ENCODE measurements at regions not wholly inside any gene's neighbourhood (a gene's known extent, or its start where the extent isn't known, plus 50 kb on each side); places are given as distances from the start of the nearest gene placed in this dataset.

DNA sequence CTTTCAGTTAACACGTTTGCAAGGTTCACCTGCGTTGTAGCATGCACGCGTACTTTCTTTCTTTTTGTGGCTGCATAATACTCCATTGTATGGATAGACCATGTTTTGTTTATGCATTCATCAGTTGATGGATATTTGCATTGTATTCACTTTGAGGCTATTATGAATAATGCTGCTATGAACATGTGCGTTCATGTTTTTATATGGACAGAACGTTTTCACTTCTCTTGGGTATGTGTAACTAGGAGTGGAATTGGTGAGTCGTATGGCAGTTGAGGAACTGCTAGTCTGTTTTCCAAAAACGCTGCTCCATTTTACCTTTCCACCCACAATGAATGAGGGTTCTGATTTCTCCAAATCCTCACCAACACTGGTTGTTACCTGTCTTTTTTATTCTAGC, 244.3 kb downstream of the GLI2 start:
- no peak for DNase-seq

DNA sequence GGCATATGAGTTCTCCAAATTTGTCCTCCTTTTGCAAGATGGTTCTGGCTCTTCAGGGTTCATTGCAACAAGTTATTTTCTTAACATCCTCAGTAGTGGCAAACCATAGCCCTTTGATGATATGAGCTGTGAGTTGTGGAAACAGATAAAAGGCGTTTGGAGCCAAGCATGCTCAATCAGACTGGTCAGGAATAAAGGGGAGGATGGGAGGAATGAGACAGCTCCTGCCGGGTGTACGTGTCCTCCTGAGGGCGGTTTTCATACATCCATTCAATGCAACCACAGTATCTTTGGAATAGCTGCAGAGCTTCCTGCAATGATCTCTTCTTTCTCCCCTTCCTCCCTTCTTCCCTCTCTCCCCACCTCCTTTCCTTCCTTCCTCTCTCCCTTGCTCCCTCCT, 245.8 kb downstream of the GLI2 start:
- DNase-seq = no peak

DNA sequence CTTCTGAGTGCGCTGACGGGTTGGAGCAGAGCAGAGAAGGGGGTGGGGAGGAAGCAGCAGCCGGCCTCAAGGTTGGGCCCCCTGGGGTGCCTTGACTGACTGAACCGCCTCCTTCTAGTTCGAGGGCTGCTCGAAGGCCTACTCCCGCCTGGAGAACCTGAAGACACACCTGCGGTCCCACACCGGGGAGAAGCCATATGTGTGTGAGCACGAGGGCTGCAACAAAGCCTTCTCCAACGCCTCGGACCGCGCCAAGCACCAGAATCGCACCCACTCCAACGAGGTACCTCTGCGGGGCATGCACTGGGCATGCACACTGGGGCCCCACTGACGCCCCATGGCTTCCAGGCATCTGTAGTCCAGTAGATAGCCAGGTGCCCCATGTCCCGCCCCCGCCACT, 246.9 kb downstream of the GLI2 start:
- DNase-seq = no peak

DNA sequence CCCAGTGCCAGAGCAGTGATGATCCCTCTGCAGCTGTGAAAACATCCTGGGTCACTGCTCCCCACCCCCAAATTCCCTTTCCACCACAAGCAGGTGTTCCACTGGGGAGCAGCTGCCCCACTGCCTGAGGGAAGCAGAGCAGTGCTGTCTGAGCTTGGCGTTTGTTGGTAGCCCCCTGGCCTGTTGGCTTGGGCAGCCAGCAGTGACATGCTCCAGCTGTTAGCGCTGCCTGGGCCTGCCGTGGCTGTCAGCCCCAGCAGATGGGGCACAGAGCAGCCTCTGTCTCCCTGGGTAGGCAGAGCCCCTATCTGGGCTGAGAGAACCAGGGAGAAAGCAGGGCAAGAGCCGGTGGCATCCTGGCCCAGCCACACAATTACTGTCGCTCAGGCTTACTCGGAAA, 247.7 kb downstream of the GLI2 start:
- no peak for DNase-seq

DNA sequence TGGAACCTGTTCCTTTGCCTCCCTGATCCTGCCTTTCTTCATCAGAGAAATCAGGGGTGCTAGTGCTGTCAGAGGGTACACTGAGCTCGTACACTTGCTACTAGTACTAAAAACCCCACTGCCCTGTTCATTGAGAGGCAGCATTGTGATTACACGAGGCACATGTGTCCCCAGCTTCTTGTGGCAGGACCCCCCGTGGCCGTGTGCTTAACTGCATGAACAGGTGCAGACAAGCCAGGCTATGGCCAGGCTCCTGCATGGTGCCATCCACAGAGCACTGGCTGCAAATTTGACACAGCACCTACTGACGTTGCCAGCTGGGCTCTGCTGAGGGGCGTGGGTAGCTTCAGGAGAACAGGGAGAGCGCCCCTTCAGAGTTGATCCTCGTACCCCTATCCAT, 248.4 kb downstream of the GLI2 start:
- DNase-seq = no peak

DNA sequence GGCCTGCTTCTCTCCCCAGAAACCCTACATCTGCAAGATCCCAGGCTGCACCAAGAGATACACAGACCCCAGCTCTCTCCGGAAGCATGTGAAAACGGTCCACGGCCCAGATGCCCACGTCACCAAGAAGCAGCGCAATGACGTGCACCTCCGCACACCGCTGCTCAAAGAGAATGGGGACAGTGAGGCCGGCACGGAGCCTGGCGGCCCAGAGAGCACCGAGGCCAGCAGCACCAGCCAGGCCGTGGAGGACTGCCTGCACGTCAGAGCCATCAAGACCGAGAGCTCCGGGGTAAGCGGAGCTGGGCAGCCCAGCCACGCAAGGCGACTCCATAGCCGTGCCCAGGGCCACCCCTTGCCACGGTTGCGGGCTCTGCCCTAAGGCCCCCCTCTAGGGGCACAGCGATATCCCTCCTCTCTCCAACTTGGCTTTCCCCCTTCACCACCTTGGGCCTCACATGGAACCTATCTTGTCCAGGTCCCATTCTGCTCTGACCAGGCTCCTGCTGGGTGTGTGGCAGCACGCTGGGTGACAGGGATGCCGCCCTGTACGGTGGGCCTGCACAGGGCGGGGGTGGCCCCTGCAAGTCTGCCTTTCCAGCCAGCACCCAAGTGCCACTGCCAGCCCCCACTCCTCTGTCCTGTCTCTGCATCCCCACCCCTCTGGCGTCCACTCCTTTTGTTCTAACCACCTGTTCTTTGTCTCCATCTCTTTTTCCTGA, 248.9 kb downstream of the GLI2 start:
- DNase-seq = no peak

DNA sequence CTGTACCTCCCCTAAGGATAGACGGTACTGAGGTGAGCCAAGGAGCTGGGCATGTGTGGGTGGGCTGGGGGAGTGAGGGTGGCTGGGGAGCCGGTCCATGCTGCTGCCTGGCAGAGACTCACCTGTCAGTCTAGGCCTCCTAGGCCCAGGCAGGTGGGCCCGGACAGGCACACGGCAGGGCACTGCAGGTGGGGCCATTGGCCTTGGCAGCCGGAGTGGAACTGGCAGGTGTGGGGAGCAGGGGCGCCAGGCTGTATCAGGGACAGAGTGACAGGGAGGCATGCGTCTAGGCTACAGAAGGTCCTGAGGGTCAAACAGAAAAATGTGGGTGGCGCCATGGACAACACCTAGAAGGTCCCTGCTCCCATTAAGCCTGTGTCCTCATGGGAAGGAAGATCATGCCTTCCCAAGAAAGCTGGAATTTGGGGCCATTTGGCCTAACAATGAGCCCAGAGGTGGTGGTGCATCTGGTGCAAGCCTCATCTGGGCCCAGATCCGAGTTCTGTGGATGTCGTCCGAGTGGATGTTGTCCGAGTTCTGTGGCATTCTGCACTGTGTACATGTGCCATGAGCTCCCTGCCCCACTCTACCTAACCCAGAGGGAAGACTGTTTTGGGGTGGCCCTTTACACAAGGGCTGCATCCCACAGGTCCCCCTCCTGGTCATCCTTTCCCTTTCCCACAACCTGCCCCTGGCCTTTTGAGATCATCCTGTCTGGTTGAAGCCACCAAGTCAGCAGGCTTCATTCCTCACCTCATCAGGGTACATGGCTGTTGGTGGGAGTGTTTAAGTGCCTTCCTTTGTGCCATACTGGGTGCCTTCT, 249.7 kb downstream of the GLI2 start:
- no peak for DNase-seq

DNA sequence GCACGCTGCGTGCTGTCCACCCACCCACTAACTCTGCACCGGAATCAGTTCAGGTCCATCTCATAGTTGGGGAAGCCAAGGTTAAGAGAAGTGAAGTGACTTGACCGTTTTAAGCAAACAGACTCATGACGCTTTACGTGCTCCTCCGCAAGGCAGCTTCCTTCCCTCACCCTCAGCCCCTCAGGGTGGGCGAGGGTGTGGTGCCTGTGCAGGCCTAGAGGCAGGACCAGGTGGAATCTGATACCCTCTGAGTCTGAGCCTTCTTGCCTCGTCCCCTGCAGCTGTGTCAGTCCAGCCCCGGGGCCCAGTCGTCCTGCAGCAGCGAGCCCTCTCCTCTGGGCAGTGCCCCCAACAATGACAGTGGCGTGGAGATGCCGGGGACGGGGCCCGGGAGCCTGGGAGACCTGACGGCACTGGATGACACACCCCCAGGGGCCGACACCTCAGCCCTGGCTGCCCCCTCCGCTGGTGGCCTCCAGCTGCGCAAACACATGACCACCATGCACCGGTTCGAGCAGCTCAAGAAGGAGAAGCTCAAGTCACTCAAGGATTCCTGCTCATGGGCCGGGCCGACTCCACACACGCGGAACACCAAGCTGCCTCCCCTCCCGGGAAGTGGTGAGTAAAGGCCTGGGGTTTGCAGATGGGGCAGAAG, 250.5 kb downstream of the GLI2 start:
- DNase-seq = peak; percentile 15

DNA sequence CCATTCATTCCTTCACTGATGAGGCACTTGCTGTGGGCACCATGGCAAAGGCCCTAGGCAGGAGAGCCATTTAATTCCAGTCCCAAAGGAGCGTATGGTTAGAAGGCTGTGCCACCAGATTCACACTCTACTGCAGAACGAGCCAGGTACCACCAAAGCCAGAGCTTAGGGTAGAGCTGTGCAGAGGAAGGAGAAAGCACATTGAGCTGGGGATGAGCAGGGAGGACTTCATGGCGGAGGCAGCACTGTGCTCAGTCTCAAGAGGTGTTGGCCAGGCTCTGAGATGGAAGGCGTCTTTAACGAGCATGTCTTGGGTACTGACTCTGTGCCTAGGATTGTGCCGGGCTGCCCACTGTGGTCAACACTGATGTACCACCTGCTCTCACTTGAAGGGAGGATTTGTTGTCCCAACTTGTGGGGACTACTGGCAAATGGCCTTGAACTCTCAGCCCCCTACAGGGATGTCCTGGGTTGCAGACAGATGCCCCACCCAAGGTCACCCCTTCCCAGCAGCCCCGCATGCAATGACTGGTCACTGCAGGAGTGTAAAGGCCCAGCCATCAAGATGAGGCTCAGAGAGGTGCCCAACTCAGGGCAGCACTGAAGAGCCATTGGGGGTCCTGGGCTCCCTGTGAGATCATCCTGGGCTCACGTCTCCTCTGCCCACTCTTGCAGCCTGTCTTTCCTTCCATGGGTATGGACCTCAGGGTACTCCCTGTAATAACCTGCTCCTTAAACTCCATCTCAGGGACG, 251.4 kb downstream of the GLI2 start:
- no peak for DNase-seq

DNA sequence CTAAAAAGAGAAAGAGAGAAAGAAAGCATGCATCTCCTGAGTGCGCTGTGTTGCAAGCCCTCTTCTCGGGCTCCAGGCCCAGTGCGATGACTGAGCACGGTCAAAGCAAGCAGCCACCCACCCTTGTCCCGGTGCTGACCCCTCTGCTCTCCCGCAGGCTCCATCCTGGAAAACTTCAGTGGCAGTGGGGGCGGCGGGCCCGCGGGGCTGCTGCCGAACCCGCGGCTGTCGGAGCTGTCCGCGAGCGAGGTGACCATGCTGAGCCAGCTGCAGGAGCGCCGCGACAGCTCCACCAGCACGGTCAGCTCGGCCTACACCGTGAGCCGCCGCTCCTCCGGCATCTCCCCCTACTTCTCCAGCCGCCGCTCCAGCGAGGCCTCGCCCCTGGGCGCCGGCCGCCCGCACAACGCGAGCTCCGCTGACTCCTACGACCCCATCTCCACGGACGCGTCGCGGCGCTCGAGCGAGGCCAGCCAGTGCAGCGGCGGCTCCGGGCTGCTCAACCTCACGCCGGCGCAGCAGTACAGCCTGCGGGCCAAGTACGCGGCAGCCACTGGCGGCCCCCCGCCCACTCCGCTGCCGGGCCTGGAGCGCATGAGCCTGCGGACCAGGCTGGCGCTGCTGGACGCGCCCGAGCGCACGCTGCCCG, 252.5 kb downstream of the GLI2 start:
- DNase-seq = no peak

DNA sequence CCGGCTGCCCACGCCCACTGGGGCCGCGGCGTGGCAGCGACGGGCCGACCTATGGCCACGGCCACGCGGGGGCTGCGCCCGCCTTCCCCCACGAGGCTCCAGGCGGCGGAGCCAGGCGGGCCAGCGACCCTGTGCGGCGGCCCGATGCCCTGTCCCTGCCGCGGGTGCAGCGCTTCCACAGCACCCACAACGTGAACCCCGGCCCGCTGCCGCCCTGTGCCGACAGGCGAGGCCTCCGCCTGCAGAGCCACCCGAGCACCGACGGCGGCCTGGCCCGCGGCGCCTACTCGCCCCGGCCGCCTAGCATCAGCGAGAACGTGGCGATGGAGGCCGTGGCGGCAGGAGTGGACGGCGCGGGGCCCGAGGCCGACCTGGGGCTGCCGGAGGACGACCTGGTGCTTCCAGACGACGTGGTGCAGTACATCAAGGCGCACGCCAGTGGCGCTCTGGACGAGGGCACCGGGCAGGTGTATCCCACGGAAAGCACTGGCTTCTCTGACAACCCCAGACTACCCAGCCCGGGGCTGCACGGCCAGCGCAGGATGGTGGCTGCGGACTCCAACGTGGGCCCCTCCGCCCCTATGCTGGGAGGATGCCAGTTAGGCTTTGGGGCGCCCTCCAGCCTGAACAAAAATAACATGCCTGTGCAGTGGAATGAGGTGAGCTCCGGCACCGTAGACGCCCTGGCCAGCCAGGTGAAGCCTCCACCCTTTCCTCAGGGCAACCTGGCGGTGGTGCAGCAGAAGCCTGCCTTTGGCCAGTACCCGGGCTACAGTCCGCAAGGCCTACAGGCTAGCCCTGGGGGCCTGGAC, 253.2 kb downstream of the GLI2 start:
- DNase-seq = peak; percentile 16

DNA sequence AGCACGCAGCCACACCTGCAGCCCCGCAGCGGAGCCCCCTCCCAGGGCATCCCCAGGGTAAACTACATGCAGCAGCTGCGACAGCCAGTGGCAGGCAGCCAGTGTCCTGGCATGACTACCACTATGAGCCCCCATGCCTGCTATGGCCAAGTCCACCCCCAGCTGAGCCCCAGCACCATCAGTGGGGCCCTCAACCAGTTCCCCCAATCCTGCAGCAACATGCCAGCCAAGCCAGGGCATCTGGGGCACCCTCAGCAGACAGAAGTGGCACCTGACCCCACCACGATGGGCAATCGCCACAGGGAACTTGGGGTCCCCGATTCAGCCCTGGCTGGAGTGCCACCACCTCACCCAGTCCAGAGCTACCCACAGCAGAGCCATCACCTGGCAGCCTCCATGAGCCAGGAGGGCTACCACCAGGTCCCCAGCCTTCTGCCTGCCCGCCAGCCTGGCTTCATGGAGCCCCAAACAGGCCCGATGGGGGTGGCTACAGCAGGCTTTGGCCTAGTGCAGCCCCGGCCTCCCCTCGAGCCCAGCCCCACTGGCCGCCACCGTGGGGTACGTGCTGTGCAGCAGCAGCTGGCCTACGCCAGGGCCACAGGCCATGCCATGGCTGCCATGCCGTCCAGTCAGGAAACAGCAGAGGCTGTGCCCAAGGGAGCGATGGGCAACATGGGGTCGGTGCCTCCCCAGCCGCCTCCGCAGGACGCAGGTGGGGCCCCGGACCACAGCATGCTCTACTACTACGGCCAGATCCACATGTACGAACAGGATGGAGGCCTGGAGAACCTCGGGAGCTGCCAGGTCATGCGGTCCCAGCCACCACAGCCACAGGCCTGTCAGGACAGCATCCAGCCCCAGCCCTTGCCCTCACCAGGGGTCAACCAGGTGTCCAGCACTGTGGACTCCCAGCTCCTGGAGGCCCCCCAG, 254.1 kb downstream of the GLI2 start:
- no peak for DNase-seq

DNA sequence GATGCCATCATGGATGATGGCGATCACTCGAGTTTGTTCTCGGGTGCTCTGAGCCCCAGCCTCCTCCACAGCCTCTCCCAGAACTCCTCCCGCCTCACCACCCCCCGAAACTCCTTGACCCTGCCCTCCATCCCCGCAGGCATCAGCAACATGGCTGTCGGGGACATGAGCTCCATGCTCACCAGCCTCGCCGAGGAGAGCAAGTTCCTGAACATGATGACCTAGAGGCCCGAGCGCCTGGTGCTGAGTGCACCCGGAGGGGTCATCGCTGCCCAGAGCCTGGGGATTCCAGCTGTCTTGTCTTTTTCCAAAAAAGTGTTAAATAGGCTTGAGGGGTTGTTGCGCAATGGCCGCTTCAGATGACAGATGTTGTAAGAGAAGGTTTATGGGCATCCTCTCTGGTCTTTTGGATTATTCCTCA, 254.8 kb downstream of the GLI2 start:
- no peak for DNase-seq

DNA sequence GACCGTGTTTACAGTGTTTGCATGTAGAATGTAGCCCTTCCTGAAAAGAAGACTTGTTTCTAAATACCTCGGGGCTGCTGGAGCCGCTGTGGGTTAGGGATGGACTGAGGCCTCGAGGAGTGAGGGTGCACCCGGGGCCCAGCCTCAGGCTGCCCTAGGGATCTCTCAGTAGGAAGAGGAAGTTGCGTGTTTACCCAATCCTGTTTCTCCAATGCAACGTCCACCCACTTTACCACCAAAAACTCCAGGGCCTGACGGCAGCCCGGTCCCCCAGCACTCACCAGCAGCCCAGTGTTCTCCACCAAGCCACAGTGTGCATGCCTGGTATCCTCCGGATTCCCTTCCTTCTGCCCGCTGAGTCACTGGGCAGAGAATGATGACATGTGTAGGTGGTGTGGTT, 255.8 kb downstream of the GLI2 start:
- no peak for DNase-seq

DNA sequence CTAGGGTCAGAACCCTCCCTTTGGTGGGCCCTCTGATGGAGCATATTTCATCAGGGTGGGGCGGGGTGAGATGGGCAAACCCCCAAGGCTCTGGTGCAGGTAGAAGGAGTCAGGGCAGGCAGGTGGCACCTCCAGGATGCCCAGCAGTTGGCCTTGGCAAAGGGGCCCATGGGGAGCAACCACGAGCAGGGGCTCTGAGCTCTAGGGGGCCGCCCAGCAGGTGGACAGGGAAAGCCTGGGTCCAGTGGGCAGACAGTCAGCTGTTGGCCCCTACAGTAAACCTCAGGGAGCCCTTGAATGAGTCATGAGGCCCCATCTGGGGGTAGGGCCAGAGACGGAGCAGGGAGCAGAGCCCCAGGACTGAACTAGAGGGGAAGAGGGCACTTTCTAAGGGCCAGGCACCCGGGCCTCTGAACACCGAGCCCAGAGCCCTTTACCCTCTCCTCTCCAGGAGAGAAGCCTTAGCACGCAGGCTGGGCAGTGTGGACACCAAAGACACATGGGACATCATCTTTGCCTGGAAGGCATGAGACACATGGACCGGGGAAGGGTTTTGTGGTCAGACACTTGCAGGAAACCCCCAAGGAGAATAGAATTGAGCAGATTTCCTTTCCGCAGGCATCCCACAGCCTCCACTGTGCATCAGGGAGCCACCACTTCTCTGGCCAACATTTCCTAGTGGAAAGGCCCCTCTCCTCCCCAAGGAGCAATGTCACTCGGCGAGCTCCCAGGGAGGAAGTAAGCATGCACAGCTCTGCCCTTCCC, 257.3 kb downstream of the GLI2 start:
- no peak for DNase-seq

DNA sequence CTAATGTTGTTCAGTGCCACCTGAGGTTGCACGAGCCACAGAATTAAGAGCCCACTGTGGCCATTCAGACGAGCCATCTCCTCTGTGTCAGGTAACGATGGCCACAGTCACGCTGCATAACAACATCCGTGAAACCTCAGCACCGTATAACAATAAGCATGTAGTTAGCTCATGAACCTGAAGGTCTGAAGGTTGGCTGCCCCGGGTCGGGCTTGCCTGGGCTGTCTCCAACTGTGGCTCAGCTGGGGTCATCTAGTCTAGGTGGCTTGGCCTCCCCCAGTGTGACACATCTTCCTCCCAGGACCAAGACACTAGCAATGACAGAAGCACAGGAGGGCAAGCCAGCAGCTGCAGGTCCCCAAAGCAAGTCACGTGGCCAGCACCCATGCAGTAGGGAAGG, 258.0 kb downstream of the GLI2 start:
- no peak for DNase-seq

DNA sequence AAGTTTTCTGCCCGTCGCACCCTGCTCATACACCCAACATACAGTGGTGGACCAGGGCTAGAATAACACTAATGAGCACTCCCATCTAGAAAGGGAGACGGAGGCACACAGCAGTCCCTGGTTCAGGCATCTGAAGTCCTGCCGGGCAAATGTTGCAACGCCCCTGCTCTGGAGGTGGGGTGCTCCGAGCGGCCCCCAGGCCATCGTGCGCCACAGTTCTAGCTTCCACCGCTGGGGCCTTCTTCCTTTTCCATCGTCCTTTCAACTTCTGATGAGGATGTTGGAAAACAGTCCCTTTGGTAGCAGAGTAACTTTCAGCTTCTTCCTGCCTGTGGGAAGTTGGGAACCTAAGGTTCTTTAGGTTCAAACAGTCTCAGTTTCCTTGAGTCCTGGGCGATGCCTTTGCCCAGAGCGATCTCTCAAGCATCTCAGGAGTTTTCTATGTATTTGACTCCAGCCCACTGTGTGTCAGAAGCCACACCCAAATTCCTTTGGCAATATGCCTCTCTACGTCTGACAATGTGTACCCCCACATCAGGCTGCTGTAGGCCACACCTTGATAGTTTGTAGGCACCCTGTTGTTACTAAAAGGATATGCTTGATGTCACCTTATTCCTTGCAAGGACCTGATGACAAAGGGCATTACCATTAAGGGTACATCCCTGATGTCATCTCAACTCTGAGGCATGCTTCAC, 258.8 kb downstream of the GLI2 start:
- no peak for DNase-seq

DNA sequence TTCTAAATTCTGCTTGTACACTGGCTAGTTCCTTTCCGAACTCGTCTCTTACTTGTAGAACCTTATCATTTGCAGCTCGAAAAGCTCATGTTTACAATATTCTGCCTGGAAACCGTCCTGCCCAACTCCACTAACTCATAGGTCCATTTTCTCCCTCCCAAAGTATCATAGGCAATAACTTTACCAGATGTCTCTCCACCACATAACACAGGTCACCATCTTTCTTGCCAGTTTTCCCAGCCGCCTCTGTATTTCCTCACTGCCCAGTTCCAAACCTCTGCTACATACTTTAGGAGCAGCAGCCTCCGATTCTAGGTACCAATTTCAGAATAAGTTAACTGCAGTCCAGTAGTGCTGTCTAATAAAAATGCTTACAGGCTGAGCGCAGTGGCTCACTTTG, 259.5 kb downstream of the GLI2 start:
- no peak for DNase-seq

DNA sequence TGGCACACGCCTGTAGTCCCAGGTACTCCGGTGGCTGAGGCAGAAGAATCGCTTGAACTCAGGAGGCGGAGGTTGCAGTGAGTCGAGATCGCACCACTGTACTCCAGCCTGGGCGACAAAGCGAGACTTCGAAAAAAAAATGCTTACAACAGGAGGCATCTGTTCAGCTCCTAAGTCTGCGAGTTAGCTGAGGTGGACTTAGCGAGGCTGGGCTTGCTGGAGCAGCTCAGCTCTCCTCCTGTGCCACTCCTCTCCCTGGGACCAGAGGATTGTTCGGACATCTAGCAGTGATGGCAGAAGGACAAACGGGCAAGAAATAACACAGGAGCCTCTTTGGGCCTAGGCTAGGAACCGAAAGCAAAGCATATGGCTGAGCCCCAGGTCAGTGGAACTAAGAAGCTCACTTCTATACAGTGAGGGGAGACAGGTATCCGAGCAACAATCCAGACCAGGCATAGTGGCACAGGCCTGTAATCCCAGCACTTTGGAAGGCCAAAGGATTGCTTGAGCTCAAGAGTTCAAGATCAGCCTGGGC, 260.1 kb downstream of the GLI2 start:
- no peak for DNase-seq
